C4-2B (cell line): ENCODE measurements at regions not wholly inside any gene's neighbourhood (a gene's known extent, or its start where the extent isn't known, plus 50 kb on each side); places are given as distances from the start of the nearest gene placed in this dataset.

ENCODE experiments used
- ZFX ChIP-seq: fragments of 450-650 bp; IDR thresholded peaks from 2 replicates; pipeline ENCODE4 v1.6.1; 2017
- TF ChIP-seq, protein P1 (sequence below): fragments of 450-650 bp; conservative IDR thresholded peaks from 2 replicates; pipeline ENCODE4 v1.5.1; 2017; ENCODE audit warnings: mild to moderate bottlenecking

DNA sequence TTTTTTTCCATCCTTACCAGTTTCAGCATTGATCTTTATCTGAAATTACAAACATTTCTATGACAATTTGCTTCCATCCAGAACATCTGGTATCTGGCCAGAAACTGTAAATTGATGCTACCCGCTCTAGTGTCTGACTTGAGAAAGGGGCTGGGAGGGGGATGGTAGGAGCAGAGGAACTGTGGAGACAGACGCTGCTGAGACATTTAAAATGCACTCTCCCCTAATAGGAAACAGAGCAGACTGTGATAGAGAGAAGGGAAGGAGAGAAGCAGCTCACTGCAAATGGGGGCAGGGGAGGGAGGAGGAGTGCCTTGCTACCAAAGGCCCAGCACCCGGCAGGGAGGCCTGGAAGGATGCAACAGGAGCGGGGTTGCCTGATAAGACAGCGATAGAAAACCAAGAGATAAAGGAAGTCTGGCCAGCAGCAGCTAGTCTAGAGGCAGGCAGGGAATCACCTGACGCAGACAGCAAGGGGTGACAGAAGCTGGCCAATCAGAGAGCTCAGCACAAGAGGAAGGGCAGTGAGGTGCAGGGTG is 195.5 kb upstream of the NFIA start:
- TF ChIP-seq, protein P1, sequence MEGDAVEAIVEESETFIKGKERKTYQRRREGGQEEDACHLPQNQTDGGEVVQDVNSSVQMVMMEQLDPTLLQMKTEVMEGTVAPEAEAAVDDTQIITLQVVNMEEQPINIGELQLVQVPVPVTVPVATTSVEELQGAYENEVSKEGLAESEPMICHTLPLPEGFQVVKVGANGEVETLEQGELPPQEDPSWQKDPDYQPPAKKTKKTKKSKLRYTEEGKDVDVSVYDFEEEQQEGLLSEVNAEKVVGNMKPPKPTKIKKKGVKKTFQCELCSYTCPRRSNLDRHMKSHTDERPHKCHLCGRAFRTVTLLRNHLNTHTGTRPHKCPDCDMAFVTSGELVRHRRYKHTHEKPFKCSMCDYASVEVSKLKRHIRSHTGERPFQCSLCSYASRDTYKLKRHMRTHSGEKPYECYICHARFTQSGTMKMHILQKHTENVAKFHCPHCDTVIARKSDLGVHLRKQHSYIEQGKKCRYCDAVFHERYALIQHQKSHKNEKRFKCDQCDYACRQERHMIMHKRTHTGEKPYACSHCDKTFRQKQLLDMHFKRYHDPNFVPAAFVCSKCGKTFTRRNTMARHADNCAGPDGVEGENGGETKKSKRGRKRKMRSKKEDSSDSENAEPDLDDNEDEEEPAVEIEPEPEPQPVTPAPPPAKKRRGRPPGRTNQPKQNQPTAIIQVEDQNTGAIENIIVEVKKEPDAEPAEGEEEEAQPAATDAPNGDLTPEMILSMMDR: no peak
- TF ChIP-seq ZFX: no peak
